Renal cortical epithelial cell (primary cell): ENCODE measurements at regions not wholly inside any gene's neighbourhood (a gene's known extent, or its start where the extent isn't known, plus 50 kb on each side); places are given as distances from the start of the nearest gene placed in this dataset.

Experiments used
- DNase-seq: peaks from one replicate; pipeline ENCODE4 v3.0.0-alpha.2; 2011; ENCODE audit warnings: low read depth

DNA sequence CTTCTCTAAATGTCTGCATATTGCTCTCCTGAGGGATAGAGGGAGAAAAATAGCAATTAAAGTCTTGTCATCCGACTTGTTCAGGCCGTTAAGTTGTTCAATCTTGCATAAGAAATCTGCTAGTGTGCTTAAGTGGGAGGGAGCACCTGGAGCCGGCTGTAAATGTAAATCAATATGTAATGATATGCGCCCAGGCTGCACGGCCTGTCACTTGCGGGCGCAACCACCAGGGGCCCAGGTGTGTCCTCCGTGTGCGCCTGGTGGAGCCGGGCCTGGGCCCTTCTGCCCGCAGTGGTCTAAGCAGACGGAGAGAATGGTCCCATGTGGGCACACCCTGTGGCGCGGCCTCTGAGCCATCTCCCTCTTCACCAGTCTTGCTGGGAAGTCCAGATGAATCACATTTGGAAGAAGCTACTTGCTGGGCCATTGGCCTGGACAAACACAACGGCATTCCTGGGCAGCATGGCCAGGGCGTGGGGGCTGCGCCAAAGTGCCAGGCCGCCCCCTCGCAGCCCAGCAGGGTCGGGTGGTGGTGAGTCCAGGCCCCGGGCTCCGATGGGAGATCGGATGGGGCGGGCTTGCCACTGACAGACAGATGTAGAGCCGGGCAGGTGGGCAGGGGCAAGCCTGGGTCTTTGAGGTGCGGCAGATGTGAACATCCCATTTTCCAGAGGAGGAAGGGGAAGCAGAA lies 193.3 kb upstream of the C14orf180 start:
- DNase-seq: no peak

DNA sequence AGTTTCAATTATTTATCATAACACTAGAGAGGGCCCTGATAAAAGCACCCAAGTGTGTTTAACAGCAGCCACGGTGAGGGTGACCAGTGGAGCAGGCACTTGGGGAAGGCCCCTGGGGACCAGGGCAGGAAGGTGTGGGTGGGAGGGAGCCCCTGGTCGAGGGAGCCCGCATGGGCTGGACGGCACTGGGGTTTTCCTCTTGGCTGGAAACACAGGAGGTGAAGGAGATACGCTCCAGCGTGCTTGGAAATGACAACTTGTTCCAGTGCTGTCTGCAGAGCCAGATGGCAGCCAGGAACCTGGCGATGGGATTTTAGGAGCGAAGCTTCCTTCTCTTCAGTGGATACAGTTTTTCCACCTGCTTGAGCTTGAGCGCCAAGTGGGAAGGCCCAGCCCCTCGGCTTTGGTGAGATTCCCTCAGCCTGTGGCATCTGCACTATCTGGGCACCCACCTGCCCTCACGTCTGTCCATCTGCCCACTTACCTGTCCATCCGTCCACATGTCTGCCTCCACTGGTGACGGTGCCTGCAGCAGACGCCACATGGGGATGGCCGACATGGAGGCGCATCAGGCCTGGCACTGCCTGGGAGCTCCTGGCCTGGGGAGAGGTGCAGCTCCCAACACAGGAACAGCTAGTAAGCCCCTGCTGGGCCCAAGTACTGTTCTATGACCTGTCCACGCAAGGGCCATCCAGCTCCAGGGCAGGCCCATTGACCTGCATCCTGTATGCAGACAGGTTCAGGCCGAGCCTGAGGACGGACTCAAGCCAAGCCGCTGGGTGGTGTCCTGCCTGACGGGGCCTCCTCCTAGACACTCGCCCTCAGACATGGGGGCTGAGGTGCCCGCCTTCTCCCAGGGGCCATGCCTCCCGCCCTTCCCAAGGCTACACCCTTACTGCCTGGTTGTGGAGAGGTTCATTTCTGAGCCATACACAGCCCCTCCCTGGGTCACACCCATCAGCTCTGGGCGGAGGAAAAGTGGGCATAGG lies 192.2 kb upstream of the C14orf180 start:
- DNase-seq: no peak

DNA sequence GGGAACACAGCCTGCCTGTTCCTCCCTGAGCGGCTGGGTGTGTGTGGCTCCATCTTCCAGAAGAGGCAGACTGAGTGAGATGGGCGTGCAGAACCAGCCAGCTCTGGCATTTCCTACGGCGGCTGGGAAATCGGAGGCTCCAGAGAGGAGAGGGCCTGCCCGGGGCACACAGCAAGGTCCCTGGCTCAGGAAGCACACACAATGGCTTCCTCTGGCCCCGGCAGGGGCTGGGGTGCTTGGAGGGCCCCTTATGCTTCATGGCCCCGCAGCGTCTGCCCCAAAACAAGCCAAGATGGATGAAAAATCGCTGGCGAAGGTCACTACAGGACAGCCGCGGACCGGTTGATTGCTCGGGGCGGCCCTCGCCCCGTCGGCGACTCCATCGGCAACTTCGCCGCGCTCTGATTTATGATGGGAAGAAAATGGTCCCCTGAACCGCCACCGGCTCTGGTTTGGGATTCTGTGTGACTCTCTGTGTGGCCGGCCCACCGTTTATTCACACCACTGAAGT lies 191.5 kb upstream of the C14orf180 start:
- DNase-seq: no peak

DNA sequence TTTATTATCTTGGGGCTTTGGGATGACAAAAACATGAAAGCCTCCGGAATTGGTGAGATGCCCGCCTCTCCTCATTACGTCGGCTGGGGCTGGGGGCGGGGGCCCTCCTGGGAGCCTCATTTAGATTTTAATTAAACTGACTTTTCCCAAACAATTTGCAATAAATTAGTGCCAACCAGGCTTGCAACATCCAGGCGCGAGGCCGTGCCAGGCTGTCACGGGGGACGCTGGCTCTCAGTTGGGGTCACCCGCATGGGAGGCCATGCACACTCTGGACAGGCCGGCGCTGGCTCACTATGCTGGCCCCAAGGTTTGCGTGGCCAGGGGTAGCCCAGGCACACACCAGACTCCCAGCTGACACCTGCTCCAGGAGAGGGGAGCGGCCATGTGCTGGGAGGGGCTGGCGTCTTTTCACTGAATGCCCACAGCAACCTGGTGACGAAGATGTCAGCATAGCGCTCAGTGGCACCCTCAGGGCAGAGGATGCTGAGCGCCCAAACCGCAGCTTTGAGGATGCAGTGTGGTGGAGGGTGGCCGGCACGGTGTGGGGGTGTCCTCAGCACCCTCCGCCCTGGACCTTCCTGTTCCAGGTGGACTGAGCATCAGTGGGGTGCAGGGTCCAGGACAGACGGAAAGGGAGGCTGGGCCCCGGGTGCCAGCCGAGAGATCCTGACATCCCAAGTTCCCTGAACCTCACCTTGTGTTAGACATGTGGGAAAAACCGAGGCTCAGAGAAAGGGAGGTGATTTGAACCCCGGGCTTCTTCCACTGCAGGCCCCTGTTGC lies 190.8 kb upstream of the C14orf180 start:
- no peak for DNase-seq

DNA sequence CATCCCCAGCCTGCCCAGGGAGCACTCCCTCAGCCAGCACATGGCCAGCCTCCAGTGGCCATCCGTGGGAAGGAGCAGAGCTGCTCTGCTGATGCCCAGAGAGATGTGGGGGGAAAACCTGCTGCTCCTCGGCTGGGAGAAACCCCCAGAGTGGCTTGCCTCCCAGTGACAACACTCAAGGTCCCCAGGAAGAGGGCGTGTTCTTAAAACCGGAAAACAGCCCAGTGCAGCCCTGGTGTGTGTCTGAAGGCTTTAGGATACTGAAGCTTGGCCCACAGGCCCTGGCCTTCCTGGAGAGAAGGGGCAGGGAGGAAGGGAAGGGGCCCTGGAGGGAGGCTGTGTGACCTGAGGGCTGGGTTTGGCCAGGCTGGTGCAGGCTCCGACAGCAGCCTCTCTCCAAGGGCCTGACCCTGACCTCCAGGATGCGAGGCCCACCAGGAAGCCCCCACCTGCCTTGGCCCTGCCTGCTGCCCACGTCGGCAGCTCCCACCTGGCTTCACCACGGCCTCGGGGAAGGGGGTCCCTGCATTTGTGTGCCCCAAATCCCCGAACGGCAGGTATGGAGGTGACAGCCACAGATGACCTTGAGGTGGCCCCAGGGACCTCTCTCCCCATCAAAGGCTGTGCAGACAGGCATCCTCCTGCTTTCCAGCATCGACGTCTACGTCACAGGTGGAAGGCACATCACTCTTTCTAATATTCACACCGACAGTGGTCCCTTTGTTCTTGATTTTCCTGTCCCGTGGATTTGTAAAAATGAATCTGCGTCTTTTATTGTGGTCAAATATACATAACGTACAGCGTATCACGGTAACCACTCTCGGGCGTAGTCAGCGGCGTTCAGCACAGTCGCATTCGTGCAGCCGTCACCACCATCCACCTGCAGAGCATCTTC lies 190.0 kb upstream of the C14orf180 start:
- DNase-seq: no peak

DNA sequence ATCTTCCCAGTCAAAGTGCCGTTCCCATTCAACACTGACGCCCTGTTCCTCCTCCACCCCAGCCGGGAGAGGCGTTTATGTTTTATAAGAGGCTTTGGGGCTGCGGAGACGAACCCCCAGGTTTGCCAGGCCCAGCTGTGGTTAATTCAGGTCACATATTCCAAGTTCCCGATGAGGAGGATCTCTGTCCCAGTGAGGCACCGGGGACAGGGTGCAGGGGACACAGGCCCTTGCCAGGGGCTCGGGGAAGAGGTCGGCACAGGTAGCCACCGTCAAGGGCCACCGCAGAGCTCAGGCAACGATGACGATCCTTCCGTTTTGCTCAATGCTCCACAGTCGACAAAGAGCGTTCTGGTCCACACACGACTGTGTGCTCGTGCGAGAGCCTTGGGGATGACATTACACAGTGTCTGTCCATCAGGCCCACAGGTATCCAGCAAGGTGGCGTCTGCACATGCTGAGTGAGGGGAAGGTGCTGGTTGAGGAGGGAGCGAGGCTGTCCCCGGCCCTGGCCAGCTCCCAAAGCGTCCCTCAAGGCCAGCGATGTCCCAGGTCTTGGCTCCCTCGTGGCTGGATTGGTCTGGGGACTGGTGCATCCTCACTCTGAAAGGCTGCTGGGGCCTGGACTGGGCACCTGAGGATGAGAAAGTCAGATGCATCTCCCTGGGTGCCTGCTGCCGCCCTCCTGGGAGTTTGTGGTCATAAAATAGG lies 189.2 kb upstream of the C14orf180 start:
- DNase-seq: no peak

DNA sequence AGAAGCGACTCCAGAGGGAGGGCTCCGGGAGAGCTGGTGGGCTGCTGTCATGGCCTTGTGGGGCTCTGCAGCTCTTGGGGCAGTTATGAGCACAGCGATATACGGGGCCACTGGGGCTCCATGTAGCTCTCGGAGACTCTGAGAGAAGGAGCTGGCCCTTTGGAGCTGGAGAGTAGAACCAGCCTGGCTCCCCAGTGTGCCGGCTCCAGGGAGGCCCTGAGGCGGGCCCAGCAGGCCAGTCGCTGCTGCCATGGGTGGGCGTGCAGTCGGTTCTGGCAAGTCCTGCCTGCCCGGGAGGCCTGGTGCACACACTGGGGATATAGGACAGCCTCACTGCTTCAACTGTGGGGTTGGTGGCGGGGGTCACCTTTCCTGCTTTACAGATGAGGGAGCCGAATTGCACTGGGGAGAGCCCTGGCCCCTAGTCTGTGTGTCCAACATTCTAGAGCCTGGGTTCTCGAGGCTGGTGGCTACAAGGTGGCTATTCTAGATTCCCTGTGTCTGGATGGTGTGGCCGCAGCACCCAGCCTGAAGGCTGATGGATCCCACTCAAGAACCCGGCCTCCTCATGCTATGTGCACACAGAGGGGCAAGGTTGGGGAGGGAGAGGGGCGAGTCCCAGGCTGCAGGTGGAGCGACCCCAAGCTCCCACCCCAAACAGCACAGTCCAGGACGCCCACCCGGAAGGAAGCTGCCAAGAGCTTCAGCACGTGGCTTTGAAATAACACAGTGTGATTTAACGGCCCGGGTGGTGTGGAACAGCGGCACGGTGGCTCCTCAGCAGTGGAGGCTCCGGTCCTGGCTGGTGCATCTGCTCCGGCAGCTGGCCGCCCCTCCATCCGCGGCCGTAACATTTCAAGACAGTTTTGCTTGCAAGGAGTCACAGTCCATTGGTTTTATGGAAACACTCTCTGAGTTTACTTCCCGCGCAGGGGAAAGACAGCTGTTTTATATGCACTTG lies 188.3 kb upstream of the C14orf180 start:
- DNase-seq: no peak

DNA sequence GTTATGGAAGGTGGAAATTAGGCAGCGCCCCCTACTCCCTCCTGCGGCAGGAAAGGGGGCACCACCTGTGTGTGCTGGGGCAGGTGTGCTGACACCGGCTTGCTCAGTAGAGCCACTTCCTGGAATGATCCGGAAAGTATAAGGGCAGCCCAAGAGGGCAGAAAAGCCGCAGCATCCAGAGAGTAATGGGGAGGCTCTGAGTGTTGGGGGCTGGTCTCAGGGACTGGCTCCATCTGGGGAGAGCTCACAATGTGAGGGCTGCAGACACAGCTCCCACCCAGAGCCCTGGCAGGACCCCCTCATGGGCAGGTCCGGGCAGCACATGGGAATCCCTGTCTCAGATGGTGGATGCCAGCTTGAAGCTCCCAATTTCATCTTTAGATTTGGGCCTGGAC lies 187.6 kb upstream of the C14orf180 start:
- DNase-seq: no peak

DNA sequence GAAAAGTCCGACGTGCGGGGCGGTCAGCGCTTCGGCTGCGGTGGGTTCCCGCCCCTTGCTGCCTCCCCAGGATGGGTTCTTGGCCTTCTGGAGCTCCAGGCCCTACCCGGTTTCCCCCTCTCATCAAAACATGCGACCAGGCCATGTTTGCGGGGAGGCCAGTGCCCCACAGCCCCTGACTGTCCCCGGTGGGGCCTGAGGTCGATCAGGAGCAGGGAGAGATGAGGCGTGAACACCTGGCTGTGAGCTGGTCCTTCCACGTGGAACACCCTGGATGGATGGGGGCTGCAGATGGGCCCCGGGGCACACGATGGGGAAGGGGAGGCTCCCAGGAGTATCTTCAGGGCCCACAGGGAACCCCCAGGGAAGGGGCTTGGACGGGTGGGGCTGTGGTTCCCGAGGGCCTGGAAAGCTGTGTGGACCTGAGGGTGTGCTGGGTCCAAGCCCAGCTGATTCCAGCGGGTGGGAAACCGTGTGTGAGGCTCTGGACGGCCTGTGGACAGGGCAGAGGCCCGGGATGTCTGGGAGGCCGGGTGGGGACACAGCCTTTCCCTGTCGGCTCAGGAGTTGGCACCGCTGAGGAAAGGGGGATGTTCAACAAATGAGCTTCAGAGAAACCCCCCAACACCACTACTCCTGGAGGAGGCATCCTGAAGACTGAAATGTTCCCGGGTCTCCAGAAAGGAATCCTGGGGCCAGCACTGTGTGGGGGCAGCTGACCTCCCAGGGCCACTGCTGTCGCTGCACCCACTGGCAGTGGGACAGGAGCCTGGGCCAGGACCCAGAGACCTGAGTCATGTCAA lies 187.0 kb upstream of the C14orf180 start:
- DNase-seq: no peak

DNA sequence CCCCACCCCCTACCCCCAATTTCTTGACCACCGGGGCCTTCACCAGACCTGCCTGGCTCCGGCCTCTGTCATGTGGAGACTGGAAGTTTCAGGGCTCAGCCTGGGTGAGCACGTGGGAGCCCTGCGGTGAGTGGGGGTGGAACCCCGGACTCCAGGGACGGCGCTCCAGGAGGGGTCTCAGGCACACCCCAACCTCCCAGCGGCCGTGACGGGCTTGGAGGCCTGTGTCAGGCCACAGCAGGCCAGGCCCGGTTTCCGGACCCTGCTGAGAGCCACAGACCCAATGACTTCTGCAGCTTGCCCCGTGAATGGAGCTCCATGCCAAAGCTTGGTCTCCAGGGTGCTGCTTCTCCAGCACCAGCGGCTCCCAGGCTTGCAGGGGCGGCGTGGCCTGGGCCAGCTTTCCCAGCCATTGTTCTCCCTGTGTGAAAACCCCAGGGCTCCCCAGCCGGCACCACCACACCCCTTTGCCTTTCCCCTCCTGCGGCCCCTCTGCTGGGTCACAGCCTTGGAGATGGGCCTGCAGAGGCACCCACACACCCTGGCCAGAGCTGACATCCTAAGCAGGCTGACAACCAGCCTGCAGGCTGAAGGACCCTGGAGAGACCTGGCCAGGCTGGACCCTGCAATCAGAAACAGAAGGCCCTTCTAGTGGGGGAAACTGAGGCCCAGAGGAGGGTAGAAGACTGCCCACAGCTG lies 186.2 kb upstream of the C14orf180 start:
- no peak for DNase-seq

DNA sequence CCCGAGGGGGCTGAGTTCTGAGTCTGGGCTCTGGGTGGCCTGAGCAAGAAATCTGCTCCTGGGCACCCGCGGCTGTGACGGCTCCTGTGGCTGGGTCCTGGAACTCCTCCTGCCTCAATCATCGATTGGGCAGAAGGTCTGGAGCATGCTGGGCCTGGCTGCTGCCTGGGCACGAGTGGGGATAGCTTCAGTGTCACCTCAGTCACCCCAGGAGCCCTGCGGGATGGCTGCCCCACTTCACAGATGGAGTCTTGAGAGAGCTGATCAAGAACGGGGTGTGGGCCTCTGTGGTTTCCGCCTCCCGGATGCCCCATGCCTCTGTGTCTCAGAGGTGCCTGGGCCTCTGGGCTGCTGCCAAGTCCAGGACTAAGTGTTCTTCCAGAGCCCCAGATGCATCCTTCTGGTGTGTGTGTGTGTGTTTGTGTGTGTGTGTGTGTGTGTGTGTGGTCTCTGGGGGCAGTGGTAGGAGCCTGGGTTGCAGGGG lies 185.6 kb upstream of the C14orf180 start:
- DNase-seq: no peak

DNA sequence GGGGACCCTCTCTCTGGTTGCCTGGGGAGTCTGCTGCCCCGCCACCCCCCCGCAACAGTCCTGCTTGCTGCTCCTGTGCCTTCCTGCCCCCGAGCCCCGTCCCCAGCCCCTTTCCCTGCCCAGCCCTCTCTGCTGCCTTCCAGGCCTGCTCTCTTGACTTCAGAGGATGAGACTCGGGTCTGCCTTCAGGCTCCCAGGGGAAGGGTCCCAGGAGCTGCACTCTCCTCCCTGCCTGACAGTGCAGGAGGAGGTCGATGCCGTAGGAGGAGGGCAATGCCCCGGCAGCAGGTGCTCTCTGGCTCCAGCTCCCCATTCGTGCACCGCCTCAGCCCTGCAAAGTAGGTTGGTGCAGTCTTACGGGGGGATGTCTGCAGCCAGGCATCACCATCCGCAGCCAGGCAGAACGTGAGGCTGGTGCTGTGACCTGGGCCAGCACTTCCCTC lies 185.1 kb upstream of the C14orf180 start:
- no peak for DNase-seq

DNA sequence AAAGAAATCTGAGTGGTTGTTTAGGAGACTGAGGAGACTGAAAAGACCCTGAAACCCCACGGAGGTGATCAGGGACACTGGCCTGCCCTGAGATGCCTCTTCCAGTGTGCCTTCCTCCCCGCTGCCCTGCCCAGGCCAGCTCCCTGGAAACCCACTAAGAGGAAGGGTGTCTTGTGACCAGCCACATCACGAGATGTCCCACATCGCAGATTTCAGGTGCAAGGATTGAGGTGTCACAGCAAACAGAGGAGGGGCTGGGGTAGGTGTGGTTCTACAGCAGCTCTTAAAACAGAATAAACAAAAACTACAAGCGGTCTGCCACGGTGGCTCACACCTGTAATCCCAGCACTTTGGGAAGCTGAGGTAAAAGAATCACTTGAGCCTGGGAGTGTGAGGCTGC lies 184.3 kb upstream of the C14orf180 start:
- DNase-seq: no peak

DNA sequence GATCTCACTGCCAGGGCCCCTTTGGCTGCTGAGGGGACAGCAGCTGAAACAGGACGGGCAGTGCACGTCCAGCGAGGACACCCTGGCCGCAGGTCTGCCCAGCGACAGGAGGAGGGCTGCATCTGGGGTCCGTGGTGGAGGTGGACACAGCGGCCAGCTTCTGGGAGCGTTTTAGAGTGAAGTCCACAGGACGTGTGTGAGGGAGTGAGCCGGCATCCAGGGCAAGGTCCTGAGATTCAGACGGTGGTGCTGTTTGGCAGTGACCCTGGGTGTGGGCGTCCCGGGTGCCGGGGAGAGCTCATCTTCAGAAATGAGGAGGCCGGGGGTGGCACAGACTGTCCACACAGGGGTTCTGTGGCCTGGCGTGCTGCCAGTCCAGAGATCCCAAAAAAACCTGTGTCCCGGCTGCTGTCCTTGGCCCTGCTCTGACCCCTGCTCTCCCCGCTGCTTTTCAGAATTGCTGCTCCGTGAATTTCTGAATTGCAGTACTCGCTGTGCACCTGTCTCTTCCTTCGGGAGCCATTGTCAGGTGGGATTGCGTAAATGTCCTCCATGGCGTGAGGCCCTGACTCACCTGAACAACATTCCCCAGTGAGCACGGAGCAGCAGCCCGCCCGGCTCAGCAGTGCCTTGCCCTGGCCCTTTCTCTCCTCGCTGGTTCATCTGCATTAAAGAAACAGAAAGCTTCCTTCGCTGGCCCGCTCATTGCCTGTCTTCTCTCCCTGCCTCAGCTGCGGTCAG lies 183.5 kb upstream of the C14orf180 start:
- no peak for DNase-seq

DNA sequence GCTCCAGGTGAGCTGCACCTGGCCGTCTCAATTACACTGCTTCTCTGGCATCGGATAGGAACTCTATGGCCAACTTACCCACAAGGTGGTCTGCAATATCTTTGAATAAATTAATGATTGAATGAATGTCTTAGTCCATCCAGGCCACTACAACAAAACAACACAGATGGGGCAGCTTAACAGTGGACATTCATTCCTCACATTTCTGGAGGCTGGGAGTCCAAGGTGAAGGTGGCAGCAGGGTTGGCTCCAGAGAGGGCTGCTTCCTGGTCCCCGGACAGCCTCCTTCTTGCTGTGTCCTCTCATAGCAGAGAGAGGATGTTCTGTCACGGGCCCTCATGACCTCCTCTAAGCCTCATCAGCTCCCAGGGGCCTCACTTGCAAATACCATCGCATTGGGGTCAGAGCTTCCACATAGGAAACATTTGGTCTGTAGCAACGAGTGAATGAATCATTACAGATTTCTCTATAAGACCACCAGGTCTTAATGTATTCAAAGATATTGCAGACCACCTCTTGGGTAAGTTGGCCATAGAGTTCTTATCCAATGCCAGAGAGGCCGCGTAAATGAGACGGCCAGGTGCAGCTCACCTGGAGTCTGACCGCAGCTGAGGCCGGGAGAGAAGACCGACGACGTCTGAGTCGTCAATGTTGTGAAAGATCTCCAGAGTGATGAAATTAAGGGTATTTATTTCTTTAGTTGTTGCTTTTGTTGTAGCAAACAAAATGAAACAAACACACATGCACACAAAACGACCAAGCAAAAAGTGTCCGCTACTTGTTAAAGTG lies 182.7 kb upstream of the C14orf180 start:
- DNase-seq: no peak

DNA sequence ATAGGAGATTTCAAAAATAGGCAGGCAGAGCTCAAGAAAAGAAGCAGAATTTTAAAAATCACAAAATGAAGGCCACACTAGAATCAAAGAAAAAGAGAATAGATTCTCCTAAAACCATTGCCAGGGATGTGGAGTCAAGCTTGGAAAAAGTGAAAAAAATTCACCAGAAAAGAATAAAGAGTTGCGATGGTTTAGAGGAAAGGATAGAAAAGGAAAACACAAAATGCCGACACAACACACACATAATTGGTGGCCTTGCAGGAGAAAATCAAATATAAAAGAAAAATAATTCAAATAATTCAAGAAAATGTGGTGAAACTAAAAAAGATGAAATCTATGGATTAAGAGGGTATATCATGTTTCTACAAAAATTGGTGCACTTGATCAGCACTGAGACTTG lies 181.6 kb upstream of the C14orf180 start:
- DNase-seq: no peak
